ENCODE measurements at regions not wholly inside any gene's neighbourhood (a gene's known extent, or its start where the extent isn't known, plus 50 kb on each side); places are given as distances from the start of the nearest gene placed in this dataset.
"Not testable (repeated sequence)": the region's sequence is repeated elsewhere in the genome, so short reads cannot be mapped to it uniquely, and the experiment has no call there.

GRCh38 chr9:22170556-22170955 lies 161.5 kb upstream of the CDKN2B start:
- DNase-seq = no peak

GRCh38 chr9:22170990-22171670 lies 162.0 kb upstream of the CDKN2B start:
- DNase-seq = no peak

GRCh38 chr9:22171691-22172090 lies 162.6 kb upstream of the CDKN2B start:
- no peak for DNase-seq

- no peak for DNase-seq
Measured at GRCh38 chr9:22173908-22174307, 164.8 kb upstream of the CDKN2B start.

DNA sequence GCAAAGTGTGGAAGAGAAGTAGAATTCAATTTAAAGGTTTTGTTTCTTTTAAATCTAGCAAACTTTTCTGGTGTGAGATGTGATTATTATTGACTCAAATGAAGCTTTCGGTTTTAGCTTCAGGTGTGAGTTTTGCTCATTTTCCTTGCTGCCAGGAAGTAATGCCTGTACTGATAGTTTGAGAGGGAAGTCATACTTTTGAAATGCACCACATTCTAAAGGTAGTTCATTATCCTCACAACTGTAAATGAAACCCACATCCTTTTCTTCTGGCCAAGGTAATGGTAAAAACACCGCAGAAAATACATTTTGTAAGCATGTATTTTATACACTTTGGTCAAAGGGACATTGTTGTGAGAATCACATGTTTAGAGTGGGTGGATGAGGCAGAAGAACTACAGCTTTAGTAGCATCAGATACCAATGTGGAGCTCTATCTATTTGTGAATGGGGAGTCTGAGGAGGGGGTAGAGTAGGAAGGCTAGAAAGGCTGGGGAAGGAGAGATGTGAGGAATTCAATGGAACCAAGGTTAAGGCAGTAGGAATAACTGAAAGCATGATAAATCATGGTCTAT lies 167.0 kb upstream of the CDKN2B start:
- DNase-seq = no peak

DNA sequence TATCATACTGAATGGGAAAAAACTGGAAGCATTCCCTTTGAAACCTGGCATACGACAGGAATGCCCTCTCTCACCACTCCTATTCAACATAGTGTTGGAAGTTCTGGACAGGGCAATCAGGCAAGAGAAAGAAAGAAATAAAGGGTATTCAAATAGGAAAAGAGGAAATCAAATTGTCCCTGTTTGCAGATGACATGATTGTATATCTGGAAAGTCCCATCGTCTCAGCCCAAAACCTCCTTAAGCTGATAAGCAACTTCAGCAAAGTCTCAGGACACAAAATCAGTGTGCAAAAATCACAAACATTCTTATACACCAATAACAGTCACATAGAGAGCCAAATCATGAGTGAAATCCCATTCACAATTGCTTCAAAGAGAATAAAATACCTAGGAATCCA lies 171.9 kb upstream of the CDKN2B start:
- DNase-seq = not testable (repeated sequence)

DNA sequence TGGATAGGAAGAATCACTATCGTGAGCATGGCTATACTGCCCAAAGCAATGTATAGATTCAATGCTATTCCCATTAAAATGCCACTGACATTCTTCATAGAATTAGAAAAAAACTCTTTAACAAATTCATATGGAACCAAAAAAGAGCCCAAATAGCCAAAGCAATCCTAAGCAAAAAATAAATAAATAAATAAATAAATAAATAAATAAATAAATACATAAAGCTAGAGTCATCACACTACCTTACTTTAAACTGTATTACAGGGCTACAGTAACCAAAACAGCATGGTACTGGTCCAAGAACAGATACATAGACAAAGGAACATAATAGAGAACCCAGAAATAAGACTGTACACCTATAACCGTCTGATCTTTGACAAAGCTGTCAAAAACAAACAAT lies 180.4 kb upstream of the CDKN2B start:
- DNase-seq = no peak

DNA sequence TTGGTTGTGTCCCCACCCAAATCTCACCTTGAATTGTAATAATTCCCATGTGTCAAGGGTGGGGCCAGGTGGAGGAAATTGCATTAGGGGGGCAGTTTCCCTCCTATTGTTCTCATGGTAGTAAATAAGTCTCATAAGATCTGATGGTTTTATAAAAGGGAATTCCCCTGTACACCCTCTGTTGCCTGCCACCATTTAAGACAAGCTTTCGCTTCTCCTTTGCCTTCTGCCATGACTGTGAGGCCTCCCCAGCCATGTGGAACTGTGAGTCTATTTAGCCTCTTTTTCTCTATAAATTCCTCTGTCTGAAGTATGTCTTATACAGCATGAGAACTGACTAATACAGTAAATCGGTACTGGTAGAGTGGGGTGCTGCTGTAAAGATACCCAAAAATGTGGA lies 187.9 kb upstream of the CDKN2B start:
- DNase-seq = not testable (repeated sequence)

- DNase-seq = no peak
Measured at GRCh38 chr9:22198681-22199080, 189.6 kb upstream of the CDKN2B start.

DNA sequence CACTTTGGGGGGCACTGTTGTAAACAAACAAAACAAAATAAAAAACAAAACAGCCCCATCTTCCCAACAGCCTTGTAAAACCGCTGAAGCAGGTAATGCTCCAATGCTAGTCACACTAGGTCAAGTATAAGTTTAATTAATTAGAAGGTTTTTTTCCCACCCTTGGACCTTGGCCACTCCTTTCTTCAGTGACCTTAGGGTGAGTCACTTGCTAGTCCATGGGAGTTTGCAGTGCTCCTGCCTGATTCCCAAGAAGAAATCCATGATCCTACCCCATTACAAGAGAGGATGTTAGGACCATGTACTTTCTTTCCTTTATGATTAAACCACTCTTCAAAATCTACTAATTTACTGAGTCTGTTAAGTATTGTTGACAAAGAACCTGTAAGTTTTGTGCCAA lies 192.2 kb upstream of the CDKN2B start:
- no peak for DNase-seq

DNA sequence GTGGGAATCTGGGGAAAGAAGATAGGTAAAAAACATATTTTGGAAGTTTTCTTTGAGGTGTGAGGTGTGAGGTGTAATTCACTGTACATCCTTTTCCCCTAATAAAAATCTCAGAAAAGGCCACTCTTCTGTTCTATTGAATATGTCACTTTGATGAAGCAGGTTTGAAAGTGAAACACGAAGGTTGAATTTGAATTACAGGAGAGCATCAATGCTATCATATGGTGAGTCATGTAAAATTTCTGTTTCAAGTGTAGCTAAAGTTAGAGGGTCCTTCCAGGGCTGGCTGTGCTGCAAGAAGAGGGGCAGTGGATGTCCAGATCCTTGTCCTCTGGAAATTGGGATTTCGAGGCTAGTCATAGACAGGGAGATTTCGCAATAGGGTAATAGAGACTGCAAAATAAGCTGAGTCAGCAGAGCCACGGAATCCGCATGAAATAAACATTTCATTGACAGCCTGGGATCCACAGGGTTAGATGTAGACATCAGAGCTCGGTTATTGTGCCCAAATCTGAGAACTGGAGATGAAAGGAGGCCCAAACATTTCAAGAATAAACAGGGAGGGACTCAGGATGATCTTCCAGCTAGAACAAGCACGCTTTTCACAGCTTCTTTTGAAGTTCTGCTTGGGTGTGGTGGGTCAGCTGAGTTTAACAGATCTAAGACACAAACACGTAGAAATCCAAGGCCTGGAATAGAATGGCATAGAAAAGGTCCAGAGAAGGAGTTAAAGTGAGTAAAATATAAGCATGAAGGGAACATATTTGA lies 194.4 kb upstream of the CDKN2B start:
- DNase-seq = no peak

GRCh38 chr9:22204240-22204639 lies 195.1 kb upstream of the CDKN2B start:
- DNase-seq = no peak

DNA sequence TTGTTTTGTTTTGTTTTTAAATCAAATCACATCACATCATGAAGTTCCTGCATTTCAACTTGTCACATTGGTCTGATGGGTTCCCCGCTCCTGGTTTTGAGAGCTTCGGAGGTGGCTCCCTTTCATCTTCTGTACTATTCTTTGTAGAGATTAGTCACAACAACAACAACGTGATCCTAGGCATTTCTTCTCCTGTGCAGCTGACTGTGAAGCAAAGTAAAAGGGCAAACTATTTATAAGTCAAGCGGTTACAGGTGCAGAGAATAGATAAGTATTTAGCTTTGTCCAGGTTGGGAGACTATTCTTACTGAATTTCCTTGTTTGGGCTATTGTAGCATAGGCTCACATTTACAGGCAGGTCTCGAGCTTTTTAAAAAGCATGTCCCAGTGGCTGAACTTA lies 197.7 kb upstream of the CDKN2B start:
- DNase-seq = no peak

DNA sequence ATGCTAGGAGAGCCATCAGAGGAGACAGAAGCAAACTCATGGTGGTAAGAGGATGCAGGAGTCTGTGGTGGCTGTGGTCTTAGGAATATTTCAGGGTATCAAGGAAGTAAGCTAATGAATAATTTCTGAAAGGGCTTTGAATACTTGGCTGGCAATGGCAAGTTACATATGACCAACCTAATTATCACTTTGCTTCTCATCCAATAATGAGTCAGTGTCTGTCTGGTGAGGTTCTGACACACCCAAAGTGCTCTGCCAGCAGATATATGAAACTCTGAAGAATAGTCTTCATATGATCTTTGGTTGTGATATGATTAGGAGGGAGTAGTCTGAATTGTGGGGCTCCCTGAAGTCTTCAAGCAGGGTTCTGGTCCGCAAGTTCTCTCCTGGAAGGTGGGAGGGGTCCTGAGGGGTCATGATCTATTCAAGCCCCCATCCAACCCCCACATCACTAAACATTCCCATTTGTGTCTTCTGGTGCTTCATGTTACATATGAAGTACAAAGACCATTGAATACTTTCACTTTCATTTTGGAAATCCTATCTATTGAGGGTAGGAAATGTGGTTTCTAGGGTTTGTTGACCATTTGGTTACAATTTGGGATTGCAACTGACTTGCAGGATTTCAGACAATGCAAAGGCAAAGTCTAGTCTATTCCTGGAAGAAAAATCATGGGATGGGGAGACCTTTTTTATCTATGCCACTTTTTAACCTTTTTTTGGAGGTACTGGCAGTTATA lies 199.9 kb upstream of the CDKN2B start:
- no peak for DNase-seq

- no peak for DNase-seq
Measured at GRCh38 chr9:22210262-22210661, 201.2 kb upstream of the CDKN2B start.

DNA sequence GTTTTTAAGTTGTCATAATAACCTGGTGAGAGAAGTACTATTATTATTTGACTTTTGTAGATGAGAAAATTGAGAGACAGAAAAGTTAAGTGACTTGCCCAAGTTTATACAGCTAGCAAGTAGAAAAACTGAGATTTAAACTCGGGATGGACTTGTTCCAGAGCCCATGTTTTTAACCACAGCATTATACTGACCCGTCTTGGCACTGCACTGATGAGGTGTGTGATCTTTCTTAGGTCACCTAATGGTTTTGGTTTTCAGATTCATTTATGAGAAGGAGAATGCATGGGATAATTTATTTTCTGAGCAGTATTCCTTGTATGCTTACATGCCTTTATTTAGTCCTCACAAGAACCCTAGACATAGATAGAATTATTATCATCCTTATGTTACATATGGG lies 201.8 kb upstream of the CDKN2B start:
- no peak for DNase-seq

GRCh38 chr9:22211588-22212360 lies 202.7 kb upstream of the CDKN2B start:
- no peak for DNase-seq

- DNase-seq = no peak
Measured at GRCh38 chr9:22214021-22214420, 204.9 kb upstream of the CDKN2B start.

- no peak for DNase-seq
Measured at GRCh38 chr9:22214497-22215031, 205.5 kb upstream of the CDKN2B start.

- DNase-seq = no peak
Measured at GRCh38 chr9:22215521-22215920, 206.4 kb upstream of the CDKN2B start.

DNA sequence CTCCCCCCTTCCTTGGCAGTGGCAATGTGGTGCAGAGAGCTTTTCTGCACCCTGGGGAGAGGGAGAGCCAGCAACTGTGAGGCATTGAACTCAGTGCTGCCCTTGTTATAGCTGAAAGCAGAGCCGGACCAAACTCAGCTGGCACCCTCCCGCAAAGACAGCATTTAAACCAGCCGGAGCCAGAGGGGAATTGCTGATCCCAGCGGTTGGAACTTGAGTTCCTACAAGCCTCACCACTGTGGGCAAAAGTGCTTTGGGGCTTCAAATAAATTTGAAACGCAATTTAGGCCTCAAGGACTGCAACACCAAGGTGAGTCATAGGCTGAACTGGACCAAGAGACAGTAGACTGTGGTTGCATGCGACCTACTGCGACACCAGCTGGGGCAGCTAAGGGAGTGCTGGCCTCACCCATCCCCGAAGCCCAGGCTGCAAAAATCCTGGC lies 207.6 kb upstream of the CDKN2B start:
- peak; percentile 65 for DNase-seq

DNA sequence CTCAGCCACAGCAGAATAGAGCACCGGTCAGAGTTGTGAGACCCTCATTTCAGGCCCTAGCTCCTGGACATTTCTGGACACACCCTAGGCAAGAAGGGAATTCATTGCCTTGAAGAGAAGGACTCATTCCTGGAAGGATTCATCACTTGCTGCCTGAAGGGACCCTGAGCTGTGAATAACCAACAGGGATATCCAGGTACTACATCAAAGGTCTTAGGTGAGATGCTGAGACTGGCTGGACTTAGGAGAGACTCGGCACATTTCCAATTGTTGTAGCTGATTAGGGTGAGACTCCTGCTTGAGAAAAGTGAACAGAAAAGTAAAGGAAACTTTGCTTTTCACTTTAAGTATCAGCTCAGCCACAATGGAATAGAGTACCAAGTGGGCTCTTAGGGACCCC lies 208.1 kb upstream of the CDKN2B start:
- no peak for DNase-seq

All from islet precursor cell (in vitro differentiated cells).